ENCODE measurements at regions not wholly inside any gene's neighbourhood (a gene's known extent, or its start where the extent isn't known, plus 50 kb on each side); places are given as distances from the start of the nearest gene placed in this dataset.

DNA sequence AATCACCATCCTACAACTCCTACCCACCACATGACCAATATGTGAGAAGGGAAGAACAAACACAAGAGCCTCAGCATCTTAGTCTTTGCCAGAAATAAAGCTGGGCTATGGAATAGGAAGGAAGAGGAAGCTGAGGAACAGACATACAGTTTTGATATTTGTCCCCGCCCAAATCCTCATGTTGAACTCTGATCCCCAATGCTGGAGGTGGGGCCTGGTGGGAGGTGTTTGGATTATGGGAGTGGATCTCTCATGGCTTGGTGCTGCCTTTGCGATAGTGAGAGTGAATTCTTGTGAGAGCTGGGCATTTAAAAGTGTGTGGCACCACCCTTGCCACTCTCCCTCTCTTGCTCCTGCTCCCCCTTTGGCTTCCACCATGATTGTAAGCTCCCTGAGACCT, 52.4 kb upstream of the NLK start:
- no peak for DNase-seq

GRCh38 chr17:27990979-27991378, 51.5 kb upstream of the NLK start:
- intact Hi-C loops (cut with DNase I; ENCODE audit: low total_unique reads), result no loop called here
- H3K36me3 ChIP-seq, result no peaks in the 10 kb centered on the region
- H3K9me3 ChIP-seq, result no peaks in the 10 kb centered on the region
- WGBS, 5 donors, result 80 to 89% (median 84%) methylated on average over 5 of the region's 5 CpGs
- TF ChIP-seq POLR2A (IDR thresholded peaks at IDR 0.05) (no peak), POLR2AphosphoS5 (IDR thresholded peaks at IDR 0.05) (no peak), EP300 (IDR thresholded peaks at IDR 0.05) (no peak)
- TF ChIP-seq, protein P1, sequence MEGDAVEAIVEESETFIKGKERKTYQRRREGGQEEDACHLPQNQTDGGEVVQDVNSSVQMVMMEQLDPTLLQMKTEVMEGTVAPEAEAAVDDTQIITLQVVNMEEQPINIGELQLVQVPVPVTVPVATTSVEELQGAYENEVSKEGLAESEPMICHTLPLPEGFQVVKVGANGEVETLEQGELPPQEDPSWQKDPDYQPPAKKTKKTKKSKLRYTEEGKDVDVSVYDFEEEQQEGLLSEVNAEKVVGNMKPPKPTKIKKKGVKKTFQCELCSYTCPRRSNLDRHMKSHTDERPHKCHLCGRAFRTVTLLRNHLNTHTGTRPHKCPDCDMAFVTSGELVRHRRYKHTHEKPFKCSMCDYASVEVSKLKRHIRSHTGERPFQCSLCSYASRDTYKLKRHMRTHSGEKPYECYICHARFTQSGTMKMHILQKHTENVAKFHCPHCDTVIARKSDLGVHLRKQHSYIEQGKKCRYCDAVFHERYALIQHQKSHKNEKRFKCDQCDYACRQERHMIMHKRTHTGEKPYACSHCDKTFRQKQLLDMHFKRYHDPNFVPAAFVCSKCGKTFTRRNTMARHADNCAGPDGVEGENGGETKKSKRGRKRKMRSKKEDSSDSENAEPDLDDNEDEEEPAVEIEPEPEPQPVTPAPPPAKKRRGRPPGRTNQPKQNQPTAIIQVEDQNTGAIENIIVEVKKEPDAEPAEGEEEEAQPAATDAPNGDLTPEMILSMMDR (IDR thresholded peaks at IDR 0.05), result no peak
- H3K4me1 ChIP-seq, result no peaks in the 10 kb centered on the region
- no peak overlapping the region for H3K4me3 ChIP-seq
- H3K27ac ChIP-seq, result peak overlapping the region in 1 of 5 donors; percentile 62
- DNase-seq, result no peak
- peaks cover 0 to 11% (median 0%) of the 10 kb centered on the region in 3 donors for H3K27me3 ChIP-seq

More for the DNA sequence above, 52.4 kb upstream of the NLK start:
- Histone ChIP-seq H3K27me3 (peaks cover 0 to 14% (median 0%) of the 10 kb centered on the region in 3 donors), H3K27ac (no peak overlapping the region), H3K9me3 (no peaks in the 10 kb centered on the region), H3K36me3 (no peaks in the 10 kb centered on the region), H3K4me1 (peaks cover 0 to 2% (median 0%) of the 10 kb centered on the region in 4 donors), H3K4me3 (no peak overlapping the region)
- WGBS, 5 donors, result 70 to 85% (median 77%) methylated on average over 2 of the region's 2 CpGs
- intact Hi-C loops (cut with DNase I; ENCODE audit: low total_unique reads), result no loop called here
- TF ChIP-seq, protein P1 (IDR thresholded peaks at IDR 0.05), result no peak
- no peak for TF ChIP-seq POLR2A (IDR thresholded peaks at IDR 0.05)
- no peak for TF ChIP-seq EP300 (IDR thresholded peaks at IDR 0.05)
- TF ChIP-seq POLR2AphosphoS5 (IDR thresholded peaks at IDR 0.05), result no peak

DNA sequence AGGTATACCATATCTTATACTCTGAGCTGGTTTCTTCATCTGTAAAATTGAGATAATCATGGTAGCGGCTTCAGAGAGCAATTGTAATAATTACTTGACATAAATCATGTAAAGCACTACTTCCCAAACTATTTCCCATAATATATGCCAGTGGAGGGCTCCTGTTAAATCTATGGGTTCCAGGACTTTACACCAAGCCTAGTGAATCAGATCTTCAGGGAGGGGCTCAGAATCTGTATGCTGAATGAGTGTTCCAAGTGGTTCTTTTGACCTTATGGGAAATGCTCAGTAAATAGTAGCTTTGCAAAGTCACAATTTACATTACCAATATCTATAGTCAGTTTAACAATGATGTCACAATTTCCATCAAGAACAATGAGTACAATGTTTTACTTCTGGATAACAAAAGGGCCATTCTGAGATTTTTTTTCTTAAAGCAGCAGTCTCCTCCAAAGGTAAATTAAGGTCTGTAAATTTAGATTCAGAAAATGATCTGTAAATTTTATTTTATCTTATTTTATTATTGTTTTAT, 50.9 kb upstream of the NLK start:
- H3K27ac ChIP-seq, result peak overlapping the region in 1 of 5 donors; percentile 62
- DNase-seq, result peak in 1 of 2 donors; percentile 34
- no peak overlapping the region for H3K4me3 ChIP-seq
- no peaks in the 10 kb centered on the region for H3K36me3 ChIP-seq
- peaks cover 0 to 11% (median 0%) of the 10 kb centered on the region in 3 donors for H3K27me3 ChIP-seq
- intact Hi-C loops (cut with DNase I; ENCODE audit: low total_unique reads), result no loop called here
- no peaks in the 10 kb centered on the region for H3K4me1 ChIP-seq
- WGBS, 5 donors, result 39 to 71% (median 53%) methylated on average over 1 of the region's 1 CpG
- H3K9me3 ChIP-seq, result no peaks in the 10 kb centered on the region
- no peak for TF ChIP-seq POLR2AphosphoS5 (IDR thresholded peaks at IDR 0.05)
- TF ChIP-seq EP300 (IDR thresholded peaks at IDR 0.05), result no peak
- no peak for TF ChIP-seq POLR2A (IDR thresholded peaks at IDR 0.05)
- TF ChIP-seq, protein P1 (IDR thresholded peaks at IDR 0.05), result no peak

All from stomach (tissue), 8 donors.